ENCODE measurements at regions not wholly inside any gene's neighbourhood (a gene's known extent, or its start where the extent isn't known, plus 50 kb on each side); places are given as distances from the start of the nearest gene placed in this dataset.

- ChIA-PET CTCF (no interaction called here), POLR2A (interaction anchor here (0.6 kb wide), 1 partner anchor 137 kb away, joined by 5 read pairs; no protein-coding TSS in a partner anchor)
- H3K9me3 Mint-ChIP-seq: peaks cover 4% of the 10 kb centered on the region
- no peaks in the 10 kb centered on the region for H3K27me3 Mint-ChIP-seq
- no peaks in the 10 kb centered on the region for H3K4me1 Mint-ChIP-seq (ENCODE audit: low read depth)
- Histone ChIP-seq H3K4me1 (ENCODE audit: insufficient read depth, low read length) (no peaks in the 10 kb centered on the region), H3K27ac (ENCODE audit: low read depth in 1 of 2, low read length in 2 of 2) (no peak overlapping the region), H3K36me3 (ENCODE audit: insufficient read depth, low read length) (no peaks in the 10 kb centered on the region), H3K9me3 (ENCODE audit: control insufficient read depth in 1 of 2, insufficient read depth in 1 of 2, low read length in 2 of 2) (no peaks in the 10 kb centered on the region), H3K4me3 (ENCODE audit: low read length) (no peak overlapping the region), H3K27me3 (ENCODE audit: control insufficient read depth in 1 of 2, insufficient read depth in 2 of 2, low read length in 2 of 2) (no peaks in the 10 kb centered on the region)
- no peak overlapping the region for H3K4me3 Mint-ChIP-seq
- no peak for DNase-seq
- H3K36me3 Mint-ChIP-seq (ENCODE audit: low read depth): no peaks in the 10 kb centered on the region
- ATAC-seq (ENCODE audit: poor library complexity): no peak
- H3K27ac Mint-ChIP-seq: no peak overlapping the region
- intact Hi-C loops (cut with DNase I, micrococcal nuclease): no loop called here
- TF ChIP-seq CTCF (IDR thresholded peaks at IDR 0.05): no peak
Observed at GRCh38 chr20:22904905-22905304, 130.2 kb upstream of the SSTR4 start.

DNA sequence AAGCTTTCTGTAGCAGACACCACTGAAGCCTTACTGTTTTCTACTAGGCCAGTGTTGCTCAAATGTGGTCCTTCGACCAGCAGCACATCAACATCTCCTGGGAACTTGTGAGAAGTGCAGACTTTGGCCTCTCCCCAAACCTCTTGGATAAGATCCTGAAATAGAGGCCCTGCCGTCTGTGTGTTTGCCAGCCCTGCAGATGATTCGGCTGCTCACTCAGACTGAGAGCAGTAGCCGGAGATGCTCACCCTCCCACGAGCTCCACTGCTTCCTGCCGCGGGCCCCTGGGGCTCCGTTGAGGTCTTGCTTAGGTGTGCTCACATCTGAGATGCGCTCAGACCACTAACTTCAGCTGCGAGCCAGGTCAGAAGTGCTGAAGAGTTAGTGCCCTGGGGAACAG lies 129.5 kb upstream of the SSTR4 start:
- no peak for DNase-seq
- no peak overlapping the region for H3K27ac Mint-ChIP-seq
- no peak for ATAC-seq (ENCODE audit: poor library complexity)
- no peaks in the 10 kb centered on the region for H3K9me3 ChIP-seq (ENCODE audit: control insufficient read depth in 1 of 2, insufficient read depth in 1 of 2, low read length in 2 of 2)
- H3K4me1 Mint-ChIP-seq (ENCODE audit: low read depth): no peaks in the 10 kb centered on the region
- peaks cover 4% of the 10 kb centered on the region for H3K9me3 Mint-ChIP-seq
- no peaks in the 10 kb centered on the region for H3K27me3 Mint-ChIP-seq
- H3K4me3 Mint-ChIP-seq: no peak overlapping the region
- H3K4me3 ChIP-seq (ENCODE audit: low read length): no peak overlapping the region
- intact Hi-C loops (cut with DNase I, micrococcal nuclease): no loop called here
- ChIA-PET POLR2A (no interaction called here), CTCF (no interaction called here)
- no peaks in the 10 kb centered on the region for H3K4me1 ChIP-seq (ENCODE audit: insufficient read depth, low read length)
- no peak overlapping the region for H3K27ac ChIP-seq (ENCODE audit: low read depth in 1 of 2, low read length in 2 of 2)
- TF ChIP-seq CTCF (IDR thresholded peaks at IDR 0.05): no peak
- no peaks in the 10 kb centered on the region for H3K36me3 ChIP-seq (ENCODE audit: insufficient read depth, low read length)
- H3K36me3 Mint-ChIP-seq (ENCODE audit: low read depth): no peaks in the 10 kb centered on the region
- H3K27me3 ChIP-seq (ENCODE audit: control insufficient read depth in 1 of 2, insufficient read depth in 2 of 2, low read length in 2 of 2): no peaks in the 10 kb centered on the region

GRCh38 chr20:22908437-22908836 lies 126.7 kb upstream of the SSTR4 start:
- Histone ChIP-seq H3K36me3 (ENCODE audit: insufficient read depth, low read length) (no peaks in the 10 kb centered on the region), H3K9me3 (ENCODE audit: control insufficient read depth in 1 of 2, insufficient read depth in 1 of 2, low read length in 2 of 2) (no peaks in the 10 kb centered on the region), H3K27me3 (ENCODE audit: control insufficient read depth in 1 of 2, insufficient read depth in 2 of 2, low read length in 2 of 2) (no peaks in the 10 kb centered on the region), H3K4me3 (ENCODE audit: low read length) (no peak overlapping the region), H3K4me1 (ENCODE audit: insufficient read depth, low read length) (no peaks in the 10 kb centered on the region), H3K27ac (ENCODE audit: low read depth in 1 of 2, low read length in 2 of 2) (no peak overlapping the region)
- H3K27me3 Mint-ChIP-seq: no peaks in the 10 kb centered on the region
- H3K4me3 Mint-ChIP-seq: no peak overlapping the region
- no peak for TF ChIP-seq CTCF (IDR thresholded peaks at IDR 0.05)
- ChIA-PET CTCF (no interaction called here), POLR2A (no interaction called here)
- no peak for DNase-seq
- intact Hi-C loops (cut with DNase I, micrococcal nuclease): no loop called here
- no peaks in the 10 kb centered on the region for H3K36me3 Mint-ChIP-seq (ENCODE audit: low read depth)
- ATAC-seq (ENCODE audit: poor library complexity): no peak
- H3K9me3 Mint-ChIP-seq: peaks cover 4% of the 10 kb centered on the region
- H3K4me1 Mint-ChIP-seq (ENCODE audit: low read depth): no peaks in the 10 kb centered on the region
- no peak overlapping the region for H3K27ac Mint-ChIP-seq

Measured in CD4-positive, alpha-beta T cell (primary cell).